NCI-H69 (cell line): ENCODE measurements at regions not wholly inside any gene's neighbourhood (a gene's known extent, or its start where the extent isn't known, plus 50 kb on each side); places are given as distances from the start of the nearest gene placed in this dataset.
A peak's percentile ranks its signal among the peaks of the same experiment; 100 is the strongest.

Experiments used
- DNase-seq: peaks from one replicate; lab custom pipeline; 2025; lab: John Stamatoyannopoulos, UW

- DNase-seq = no peak
These were observed 183.2 kb downstream of the NDFIP2 start for GRCh38 chr13:79663977-79664636.

DNA sequence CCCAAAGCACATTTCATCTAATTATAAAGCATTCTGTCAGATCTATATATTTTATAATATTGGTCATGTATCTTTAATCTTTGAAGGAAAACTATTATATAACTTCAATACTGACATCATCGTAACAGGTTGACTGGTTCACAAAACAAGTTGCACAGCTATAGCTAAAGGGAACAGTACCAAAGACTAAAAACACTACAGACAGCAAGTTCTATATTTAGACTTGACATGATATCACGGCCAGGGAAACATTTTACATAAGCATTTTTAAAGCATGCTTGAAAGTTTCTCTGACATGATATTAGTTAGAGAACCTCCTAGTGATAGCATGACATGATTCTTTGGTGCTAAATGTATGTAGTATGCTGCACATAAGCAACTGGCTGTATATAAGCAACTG lies 182.5 kb downstream of the NDFIP2 start:
- DNase-seq = no peak

DNA sequence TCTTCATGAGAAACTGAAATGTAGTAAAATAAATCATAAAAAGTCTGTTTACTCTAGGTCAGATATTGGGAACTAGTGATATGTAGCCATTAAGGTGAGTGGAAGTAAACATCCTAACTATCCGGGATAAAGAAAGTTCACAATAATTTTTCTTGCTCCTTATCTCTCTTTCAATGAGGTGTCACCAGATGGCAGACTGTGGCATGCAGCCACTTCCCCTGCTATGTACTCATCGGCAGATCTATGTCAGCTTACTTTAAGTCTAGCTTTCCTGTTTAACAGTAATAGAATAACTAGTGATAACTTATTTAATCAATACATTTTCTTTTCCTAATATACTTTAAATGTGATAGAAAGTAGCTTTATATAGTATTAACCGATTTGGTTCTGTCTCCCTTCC lies 181.9 kb downstream of the NDFIP2 start:
- DNase-seq = peak; percentile 14

DNA sequence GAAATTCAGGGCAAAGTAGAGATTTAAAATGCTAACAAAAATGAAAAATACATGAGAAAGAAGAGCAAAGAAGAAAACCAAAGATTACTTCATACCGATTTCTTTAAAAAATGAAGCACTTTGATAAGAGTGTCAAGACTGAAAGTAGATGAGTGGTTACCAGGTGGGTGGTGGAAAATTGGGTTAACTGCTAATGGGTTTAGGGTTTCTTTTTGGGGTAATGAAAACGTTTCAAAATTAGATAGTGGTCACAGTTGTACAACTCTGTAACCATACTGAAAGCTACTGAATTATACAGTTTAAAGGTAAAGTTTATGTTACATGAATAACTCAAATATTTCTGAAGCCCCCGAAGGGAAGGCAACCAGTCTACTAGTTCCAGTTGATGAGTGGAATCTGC lies 179.4 kb downstream of the NDFIP2 start:
- no peak for DNase-seq

DNA sequence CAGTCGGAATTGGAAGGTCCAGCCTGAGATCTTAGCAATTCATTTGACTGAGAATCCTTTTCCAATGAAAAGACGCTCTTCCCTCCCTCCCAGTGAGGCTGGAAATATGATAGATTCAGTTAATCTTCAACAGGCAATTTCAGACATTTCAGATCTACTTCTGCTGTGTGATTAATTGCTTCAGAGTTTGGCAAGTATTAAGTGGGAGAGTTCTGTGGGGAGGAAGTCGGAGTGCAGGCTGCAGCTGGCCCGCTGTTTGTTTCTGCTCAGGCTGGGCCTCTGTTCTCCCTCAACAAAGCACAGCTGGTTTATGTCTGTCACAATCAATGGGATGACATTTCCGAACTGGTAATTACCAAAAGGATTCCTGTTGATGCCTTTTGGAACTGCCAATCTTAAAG lies 178.2 kb downstream of the NDFIP2 start:
- DNase-seq = peak; percentile 81

DNA sequence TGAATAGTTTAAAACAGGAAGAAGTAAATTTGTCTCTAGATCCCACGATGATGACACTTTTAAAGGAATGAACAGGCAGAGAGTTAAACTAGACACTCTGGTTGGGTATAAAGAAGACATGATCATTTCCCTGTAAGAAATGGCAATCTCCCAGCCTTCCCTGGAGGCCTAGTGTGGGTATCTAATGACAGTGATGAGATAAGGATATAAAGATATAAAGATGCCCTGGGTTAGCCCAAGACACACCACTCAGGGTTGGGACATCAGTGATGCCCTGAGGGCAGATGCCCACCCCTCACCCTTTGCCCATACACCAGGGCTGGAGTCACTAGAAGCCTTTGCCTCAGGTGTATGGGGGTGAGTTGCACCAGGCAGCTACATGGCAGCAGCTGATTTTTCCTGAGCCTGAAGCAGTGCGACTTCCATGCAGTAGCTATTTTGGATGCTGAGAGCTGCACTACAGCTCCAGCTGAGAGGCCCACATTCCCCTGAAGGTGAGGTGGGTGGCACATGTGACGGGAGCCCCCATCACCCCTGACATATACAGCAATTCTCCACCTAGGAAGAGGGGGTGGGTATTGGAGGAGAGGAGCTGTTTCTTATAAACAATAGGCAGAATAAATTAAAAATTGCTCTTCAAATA lies 177.5 kb downstream of the NDFIP2 start:
- DNase-seq = peak; percentile 14

DNA sequence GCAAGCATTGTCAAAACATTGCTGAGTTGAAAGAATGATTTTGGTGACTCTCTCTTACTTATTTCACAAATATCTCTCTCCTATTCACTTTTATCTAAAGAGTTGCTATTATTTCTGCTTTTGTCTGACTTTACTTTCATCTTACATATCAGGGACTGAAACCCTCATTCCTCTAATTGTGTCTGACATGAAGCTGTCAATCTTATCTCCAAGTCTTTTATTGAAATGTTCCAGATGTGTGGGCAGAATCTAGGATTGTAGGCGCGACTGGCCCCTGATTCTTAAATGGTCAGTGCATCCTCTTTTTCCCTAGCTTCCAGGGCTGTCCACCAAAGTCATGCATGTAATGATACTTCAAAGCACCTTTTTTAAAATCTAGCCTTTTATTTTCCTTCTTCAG lies 174.6 kb downstream of the NDFIP2 start:
- no peak for DNase-seq

DNA sequence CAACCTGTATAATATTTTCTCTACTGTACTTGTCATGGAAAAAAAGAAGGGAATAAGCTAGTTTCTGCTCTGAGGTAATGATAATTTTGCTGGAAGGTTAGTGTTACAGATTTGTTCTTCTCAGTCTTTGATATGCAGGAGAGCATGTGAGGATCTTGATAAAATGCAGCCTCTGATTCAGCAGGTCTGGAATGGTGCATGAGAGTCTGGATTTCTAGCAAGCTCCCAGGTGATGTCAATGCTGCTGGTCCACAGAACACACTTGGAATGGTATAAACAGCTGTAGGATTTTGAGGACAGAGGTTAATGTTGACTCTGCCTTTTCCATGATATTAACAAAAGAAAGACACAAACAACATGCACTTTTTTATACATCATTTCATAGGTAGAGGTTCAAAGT lies 173.6 kb downstream of the NDFIP2 start:
- no peak for DNase-seq

DNA sequence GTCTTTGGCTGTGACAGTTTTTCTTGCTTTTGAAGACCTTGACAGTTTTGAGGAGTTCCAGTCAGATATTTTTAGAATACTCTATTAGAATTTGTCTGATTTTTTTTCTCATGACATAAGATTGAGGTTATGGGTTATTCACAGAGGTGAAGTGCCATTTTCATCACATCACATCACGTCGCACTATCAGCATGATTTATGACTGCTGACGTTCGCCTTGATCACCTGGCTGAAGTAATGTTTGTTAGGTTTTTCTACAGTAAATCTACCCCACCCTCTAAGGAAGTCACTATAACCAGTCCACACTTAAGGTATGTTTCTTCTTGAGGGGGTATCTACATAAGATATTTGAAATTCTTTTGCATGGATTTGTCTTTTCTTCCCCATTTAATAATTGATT lies 169.7 kb downstream of the NDFIP2 start:
- no peak for DNase-seq

DNA sequence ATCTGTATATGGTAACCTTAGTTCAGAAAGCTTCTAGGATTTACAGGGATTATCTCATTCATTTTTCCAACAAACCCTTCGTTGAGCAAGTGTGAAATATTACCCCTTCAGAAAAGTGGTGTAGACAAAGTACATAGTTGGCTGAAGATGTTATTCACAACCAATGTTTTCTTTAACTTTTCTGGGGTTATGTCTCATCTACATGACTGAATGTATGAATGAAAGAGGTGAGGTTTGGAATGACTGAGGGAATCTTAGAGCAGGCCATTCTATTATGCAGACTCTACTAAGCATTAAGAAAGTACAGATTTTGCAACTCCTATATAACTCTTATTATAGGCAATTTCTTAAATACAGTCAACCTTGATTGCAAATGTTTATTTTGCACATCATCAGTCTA lies 167.2 kb downstream of the NDFIP2 start:
- no peak for DNase-seq

GRCh38 chr13:79647533-79647932 lies 166.6 kb downstream of the NDFIP2 start:
- peak; percentile 79 for DNase-seq

DNA sequence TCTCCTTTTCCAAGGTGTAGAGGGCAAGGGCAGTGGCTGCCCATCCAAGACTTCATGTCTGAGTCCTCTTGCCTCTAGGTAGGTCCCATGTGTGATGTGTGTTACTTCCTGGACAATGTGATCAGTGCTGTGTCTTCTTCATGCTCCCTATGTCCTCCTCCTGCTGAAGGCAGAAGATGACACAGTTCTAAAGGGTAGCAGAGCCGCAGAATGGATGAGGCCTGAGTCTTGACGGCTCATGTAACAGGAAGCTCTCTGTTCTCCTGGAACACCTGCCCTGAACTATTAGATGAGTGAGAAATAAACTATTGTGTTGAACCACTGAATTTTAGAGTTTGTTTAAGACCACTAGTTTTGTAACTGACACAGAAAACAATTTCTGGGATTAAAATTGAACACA lies 165.9 kb downstream of the NDFIP2 start:
- no peak for DNase-seq

DNA sequence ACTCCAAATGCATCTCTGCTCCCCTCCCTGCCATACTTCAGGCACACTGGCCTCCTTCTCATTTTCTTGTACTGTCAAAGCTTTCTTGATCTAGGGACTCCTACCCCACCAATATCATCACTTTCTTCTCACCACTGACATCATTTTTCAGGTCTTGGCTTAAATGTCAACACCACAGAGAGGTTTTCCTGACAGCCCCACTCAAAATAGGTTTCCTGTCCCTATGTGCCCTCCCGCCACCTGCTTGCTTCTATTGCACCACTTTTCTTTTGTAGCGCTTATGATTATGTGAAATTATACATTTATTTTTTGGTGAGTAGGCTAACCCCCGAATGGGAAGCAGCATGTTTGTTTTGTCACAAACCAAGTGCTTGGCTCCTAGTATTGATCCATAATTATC lies 164.6 kb downstream of the NDFIP2 start:
- peak; percentile 38 for DNase-seq

GRCh38 chr13:79642596-79642995 lies 161.6 kb downstream of the NDFIP2 start:
- no peak for DNase-seq

- DNase-seq = peak; percentile 13
These were observed 156.3 kb downstream of the NDFIP2 start for GRCh38 chr13:79637133-79637763.

DNA sequence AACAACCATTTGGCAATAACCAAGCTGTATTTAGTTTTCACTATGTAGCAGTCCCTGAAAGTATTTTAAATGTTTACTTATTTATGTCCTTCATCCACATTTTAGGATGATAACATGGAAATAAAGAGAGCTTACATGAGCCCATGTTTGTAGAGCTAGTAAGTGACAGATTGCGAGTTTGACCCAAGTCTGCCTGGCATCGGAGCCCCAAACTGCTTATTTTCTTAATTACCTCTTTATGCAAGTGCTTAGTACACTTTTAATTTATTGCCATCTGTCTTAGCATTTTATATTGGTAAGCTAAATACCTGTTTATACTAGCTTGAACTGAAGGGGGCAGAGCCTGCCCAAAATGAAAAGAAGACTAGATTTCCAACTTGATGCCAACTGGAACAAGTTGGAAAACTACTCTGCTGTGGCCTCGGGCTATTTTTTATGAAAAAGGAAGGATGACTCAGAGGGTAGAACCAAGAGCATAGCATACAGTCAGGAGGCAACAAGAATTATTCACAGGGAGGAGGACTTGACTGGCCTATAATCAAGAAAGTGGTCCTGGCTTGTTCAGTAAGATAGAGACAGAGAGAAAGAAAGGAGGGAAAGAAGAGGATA lies 150.2 kb downstream of the NDFIP2 start:
- peak; percentile 92 for DNase-seq

- no peak for DNase-seq
These were observed 147.5 kb downstream of the NDFIP2 start for GRCh38 chr13:79628463-79628862.

GRCh38 chr13:79626924-79627323 lies 146.0 kb downstream of the NDFIP2 start:
- DNase-seq = no peak

DNA sequence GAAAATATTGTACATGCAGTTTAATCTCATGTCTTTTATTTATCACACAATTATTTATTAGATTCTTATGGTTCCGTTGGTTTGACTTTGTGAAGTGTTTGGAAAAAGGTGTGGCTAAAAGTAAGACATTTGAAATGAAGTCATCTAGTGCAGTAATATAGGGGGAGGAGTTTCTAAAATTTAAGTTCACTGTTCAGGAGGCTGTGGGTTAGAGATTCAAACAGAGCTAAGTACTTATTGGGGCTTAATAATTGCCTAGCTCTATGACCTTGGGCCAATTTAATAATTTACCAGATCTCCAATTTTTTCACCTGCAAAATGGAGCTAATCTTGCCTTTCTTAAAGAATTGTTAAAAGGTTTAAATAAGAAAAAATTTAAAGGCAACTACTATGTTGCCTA lies 144.6 kb downstream of the NDFIP2 start:
- DNase-seq = no peak

DNA sequence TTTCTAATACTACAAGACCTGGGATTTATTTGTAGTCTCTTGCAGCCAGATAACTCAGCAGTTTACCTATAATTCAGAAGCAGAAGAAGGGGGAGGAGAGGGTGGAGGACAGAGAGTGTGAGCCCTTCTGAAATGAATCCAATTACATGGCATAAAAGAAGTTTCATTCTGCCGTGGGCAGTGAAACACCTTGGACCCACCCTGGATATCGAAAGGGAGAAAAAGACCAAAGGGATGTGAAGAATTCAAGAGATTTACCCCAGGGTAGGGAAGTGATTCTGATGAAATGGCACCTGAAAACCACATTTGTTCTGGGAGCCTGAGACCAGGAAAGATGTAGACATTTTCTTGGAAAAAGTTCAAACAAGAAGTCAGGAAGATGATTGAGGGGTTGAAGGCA lies 140.9 kb downstream of the NDFIP2 start:
- no peak for DNase-seq

DNA sequence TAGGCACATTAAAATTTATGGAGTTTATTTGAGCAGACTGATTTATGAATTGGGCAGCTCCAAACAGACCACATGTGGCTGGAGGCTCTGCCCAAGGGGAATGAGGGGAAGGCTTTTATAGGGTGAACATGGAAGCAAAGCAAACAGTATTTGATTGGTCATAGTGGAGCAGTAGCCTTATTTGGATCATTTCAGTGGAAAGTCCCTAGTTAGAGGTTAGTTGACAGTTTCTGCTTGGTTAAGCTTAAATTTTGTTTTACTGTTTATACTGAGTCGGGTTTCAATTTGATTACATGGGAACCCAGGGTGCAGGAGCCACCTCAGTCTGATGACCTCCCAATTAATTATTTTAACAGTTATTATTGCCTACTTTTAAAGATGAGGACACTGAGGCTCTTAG lies 140.5 kb downstream of the NDFIP2 start:
- no peak for DNase-seq

- no peak for DNase-seq
These were observed 133.4 kb downstream of the NDFIP2 start for GRCh38 chr13:79614250-79614918.

DNA sequence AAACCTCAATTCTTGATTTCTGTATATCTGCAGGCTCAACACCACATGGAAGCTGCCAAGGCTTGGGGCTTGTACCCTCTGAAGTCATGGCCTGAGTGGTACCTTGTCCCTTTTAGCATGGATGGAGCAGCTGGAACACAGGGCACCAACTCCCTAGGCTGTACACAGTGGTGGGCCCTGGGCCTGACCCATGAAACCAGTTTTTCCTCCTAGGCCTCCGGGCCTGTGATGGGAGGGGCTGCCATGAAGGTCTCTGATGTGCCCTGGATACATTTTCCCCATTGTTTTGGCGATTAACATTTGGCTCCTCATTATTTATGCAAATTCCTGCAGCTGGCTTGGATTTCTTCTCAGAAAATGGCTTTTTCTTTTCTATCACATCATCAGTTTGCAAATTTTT lies 131.6 kb downstream of the NDFIP2 start:
- no peak for DNase-seq
